ENCODE measurements at regions not wholly inside any gene's neighbourhood (a gene's known extent, or its start where the extent isn't known, plus 50 kb on each side); places are given as distances from the start of the nearest gene placed in this dataset.

DNA sequence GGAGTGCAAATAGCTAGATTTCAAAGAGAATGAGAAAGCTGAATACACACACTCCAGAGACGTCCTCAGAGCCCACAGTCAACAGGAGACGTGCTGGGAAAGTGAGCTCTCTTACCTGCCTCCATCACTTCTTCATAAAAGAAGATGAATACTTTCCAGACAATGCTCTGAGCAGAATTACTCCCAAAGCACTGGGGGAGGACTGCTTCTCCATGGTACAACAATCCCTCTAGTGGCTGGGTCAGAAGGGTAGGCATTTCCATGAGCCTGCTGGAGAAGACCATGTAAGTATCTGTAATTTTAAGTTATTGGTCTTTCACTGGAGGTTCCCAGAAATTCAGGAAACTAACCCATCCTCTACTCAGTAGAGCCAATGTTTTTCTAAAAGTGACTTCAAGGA, 190.3 kb downstream of the RBM43 start:
- H3K4me3 ChIP-seq (ENCODE audit: low read depth, low read length): no peak overlapping the region
- no peak for DNase-seq (ENCODE audit: low read depth)
- TF ChIP-seq, protein P1, sequence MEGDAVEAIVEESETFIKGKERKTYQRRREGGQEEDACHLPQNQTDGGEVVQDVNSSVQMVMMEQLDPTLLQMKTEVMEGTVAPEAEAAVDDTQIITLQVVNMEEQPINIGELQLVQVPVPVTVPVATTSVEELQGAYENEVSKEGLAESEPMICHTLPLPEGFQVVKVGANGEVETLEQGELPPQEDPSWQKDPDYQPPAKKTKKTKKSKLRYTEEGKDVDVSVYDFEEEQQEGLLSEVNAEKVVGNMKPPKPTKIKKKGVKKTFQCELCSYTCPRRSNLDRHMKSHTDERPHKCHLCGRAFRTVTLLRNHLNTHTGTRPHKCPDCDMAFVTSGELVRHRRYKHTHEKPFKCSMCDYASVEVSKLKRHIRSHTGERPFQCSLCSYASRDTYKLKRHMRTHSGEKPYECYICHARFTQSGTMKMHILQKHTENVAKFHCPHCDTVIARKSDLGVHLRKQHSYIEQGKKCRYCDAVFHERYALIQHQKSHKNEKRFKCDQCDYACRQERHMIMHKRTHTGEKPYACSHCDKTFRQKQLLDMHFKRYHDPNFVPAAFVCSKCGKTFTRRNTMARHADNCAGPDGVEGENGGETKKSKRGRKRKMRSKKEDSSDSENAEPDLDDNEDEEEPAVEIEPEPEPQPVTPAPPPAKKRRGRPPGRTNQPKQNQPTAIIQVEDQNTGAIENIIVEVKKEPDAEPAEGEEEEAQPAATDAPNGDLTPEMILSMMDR (IDR thresholded peaks at IDR 0.05; ENCODE audit: low read depth, low read length, missing control alignments): no peak

DNA sequence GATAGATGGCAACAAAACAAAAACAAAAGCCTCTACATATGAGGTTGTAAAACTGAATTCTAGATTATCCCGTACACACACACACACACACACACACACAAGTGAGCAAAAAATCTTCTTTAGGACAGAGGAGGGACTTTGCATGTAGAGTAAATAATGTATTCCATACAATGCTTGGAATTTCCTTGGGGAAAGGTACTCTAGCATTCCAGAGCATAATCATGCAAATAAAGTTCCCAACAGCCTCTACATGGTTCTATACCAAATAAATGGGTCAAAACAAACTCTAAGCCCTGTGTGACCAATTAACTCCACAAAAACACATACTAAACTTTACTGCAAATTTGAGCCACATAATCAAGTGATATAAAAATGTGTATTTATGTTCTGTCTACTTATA, 191.4 kb downstream of the RBM43 start:
- no peak overlapping the region for H3K4me3 ChIP-seq (ENCODE audit: low read depth, low read length)
- TF ChIP-seq, protein P1 (IDR thresholded peaks at IDR 0.05; ENCODE audit: low read depth, low read length, missing control alignments): no peak
- DNase-seq (ENCODE audit: low read depth): no peak

GRCh38 chr2:151067658-151068369, 193.8 kb downstream of the RBM43 start:
- TF ChIP-seq, protein P1 (IDR thresholded peaks at IDR 0.05; ENCODE audit: low read depth, low read length, missing control alignments): no peak
- no peak overlapping the region for H3K4me3 ChIP-seq (ENCODE audit: low read depth, low read length)
- no peak for DNase-seq (ENCODE audit: low read depth)

DNA sequence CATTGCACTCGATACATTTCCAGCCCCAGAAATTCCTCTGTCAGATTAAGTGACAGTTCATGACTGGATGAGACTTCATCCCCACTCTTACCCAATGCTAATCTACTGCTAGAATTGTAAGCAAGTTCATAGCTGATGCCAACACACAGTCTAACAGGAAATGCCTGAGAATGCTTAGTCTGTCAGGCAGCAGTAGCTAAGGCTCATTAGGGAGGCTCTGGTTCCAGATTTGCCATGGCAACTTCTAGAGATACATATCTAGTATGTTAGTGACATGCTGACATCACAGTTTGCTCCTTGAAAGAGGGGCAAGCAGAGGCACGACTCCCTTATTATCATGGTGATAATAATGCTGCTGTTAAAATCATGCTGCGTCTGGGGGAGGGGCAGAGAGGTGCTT, 198.4 kb downstream of the RBM43 start:
- H3K4me3 ChIP-seq (ENCODE audit: low read depth, low read length): no peak overlapping the region

DNA sequence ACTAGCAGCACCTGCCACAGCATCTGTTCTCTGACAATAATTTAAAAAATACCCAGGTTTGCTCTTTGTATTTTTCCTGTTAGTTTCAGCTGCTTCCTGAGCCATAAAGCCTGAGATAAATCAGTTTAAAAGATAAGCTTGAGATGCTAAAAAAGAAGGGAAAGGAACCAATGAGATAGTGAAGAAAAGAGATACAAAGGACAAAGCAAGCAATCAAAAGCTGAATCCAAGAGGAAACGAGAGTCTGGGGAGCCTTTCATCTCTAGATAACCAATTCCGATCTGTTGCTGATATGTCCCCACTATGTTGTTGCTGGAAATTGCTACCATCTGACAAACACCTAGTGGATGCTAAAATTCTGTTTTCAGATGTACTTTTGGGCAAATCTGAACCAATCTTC, 201.4 kb downstream of the RBM43 start:
- no peak for DNase-seq (ENCODE audit: low read depth)
- no peak overlapping the region for H3K4me3 ChIP-seq (ENCODE audit: low read depth, low read length)
- TF ChIP-seq, protein P1 (IDR thresholded peaks at IDR 0.05; ENCODE audit: low read depth, low read length, missing control alignments): no peak

More for the DNA sequence above, 198.4 kb downstream of the RBM43 start:
- TF ChIP-seq, protein P1 (IDR thresholded peaks at IDR 0.05; ENCODE audit: low read depth, low read length, missing control alignments): no peak
- no peak for DNase-seq (ENCODE audit: low read depth)

DNA sequence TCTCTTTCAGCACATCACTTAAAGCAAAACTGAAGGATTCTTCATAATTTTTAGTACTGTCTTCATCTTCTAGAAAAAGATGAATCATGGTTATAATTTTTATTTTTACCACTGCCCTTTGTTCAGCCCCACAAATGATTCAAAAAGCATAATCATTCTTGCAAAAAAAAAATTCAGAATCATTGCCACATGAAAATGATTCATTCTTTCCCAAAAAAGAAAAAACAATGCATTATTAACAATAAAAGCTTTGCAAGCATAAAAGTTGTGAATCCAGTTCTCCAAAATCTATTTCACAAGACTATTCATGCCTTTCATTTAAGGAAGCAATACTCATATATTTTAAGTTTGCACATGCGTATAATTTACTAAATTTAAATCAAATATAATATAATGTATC, 204.8 kb downstream of the RBM43 start:
- DNase-seq (ENCODE audit: low read depth): no peak
- TF ChIP-seq, protein P1 (IDR thresholded peaks at IDR 0.05; ENCODE audit: low read depth, low read length, missing control alignments): no peak
- H3K4me3 ChIP-seq (ENCODE audit: low read depth, low read length): no peak overlapping the region

DNA sequence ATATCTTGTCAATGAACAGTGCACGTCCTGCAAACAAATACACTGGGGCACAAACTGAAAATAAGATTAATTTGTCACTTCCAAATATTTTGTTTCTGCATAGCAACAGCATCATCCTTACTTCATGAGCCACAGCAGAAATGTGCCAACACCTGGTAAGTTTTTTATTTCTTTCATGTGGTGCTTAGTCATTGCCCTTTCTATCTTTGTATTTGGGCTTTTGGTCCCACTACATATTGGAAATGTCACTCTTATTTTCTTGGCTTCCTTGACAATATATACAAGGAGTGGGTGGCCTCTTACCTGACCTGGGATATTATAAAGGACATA, 208.0 kb downstream of the RBM43 start:
- TF ChIP-seq, protein P1 (IDR thresholded peaks at IDR 0.05; ENCODE audit: low read depth, low read length, missing control alignments): no peak
- no peak overlapping the region for H3K4me3 ChIP-seq (ENCODE audit: low read depth, low read length)
- no peak for DNase-seq (ENCODE audit: low read depth)

All from GM12864 (cell line).